K562 (cell line): ENCODE measurements at regions not wholly inside any gene's neighbourhood (a gene's known extent, or its start where the extent isn't known, plus 50 kb on each side); places are given as distances from the start of the nearest gene placed in this dataset.

Source experiments
- ATAC-seq: fragments of 200-7000 bp; cut with Tn5 transposase; 3 replicates; pipeline ENCODE4 v1.9.1; 2020; ENCODE audit warnings: moderate library complexity
- BruUV-seq: library from RNA; stranded (reverse); fragments of 400-500 nt; replicated peaks from 2 replicates; lab custom pipeline; 2021; lab: Mats Ljungman, UMichigan
- CTCF ChIA-PET: fragments of 300-600 bp; formaldehyde crosslinking; extraction: SDS; loops from one replicate; lab custom pipeline; 2021; ENCODE audit warnings: low intra/inter-chr PET ratio; lab: Yijun Ruan, JAX
- POLR2A ChIA-PET: fragments of 300-600, 350-650 bp; sonication (Branson Sonifier 250); formaldehyde crosslinking; extraction: SDS; loops from one replicate; lab custom pipeline; 2021; ENCODE audit warnings: antibody characterized with exemption, inconsistent platforms; lab: Yijun Ruan, JAX
- DNase-seq, 4 experiments: peaks; one replicate each; pipeline versions ENCODE4 v3.0.0 to v3.0.0-alpha.2; 2011 to 2018; ENCODE audit warnings: low spot score in 3 of 4, mixed read lengths in 3 of 4; ENCODE audit errors: extremely low read depth in 1 of 4
- FAIRE-seq: peaks from 2 replicates; lab custom pipeline; 2011; peaks lifted over from hg19 to GRCh38; lab: Jason Lieb, UNC
- H2AFZ ChIP-seq: 2 replicates; pipeline ENCODE4 v1.6.0; 2011; ENCODE audit warnings: low read depth, low read length, control low read depth, inconsistent platforms
- H3K27ac ChIP-seq: fragments of 200-600 bp; 3 replicates; pipeline ENCODE4 v1.8.0; 2011; ENCODE audit warnings: low read depth, mild to moderate bottlenecking, control low read depth, inconsistent platforms, low read length, moderate library complexity, mixed read lengths; ENCODE audit errors: extremely low read depth
- H3K27me3 ChIP-seq, 2 experiments: fragments of 300-600 bp in 1 of 2; 2 replicates in 1 of 2; 3 replicates in 1 of 2; pipeline versions ENCODE4 v1.6.0 to v1.8.0; 2011; ENCODE audit warnings: inconsistent platforms in 2 of 2, low read length in 2 of 2, mild to moderate bottlenecking in 1 of 2, mixed read lengths in 1 of 2, moderate library complexity in 1 of 2; ENCODE audit not compliant: control insufficient read depth in 2 of 2, insufficient read depth in 2 of 2
- H3K36me3 ChIP-seq: fragments of 300-600 bp; 3 replicates; pipeline ENCODE4 v1.8.0; 2011; ENCODE audit warnings: mild to moderate bottlenecking, low read length, inconsistent platforms; ENCODE audit not compliant: control insufficient read depth, insufficient read depth
- H3K4me1 ChIP-seq, 2 experiments: fragments of 200-600 bp in 1 of 2; replicated peaks in 1 of 2; 2 replicates in 1 of 2; 3 replicates in 1 of 2; pipeline versions ENCODE4 v1.5.1 to v1.8.0; 2011; ENCODE audit warnings: inconsistent platforms in 2 of 2, low read length in 2 of 2, mild to moderate bottlenecking in 1 of 2, mixed read lengths in 1 of 2, moderate library complexity in 1 of 2; ENCODE audit not compliant: control insufficient read depth in 2 of 2, insufficient read depth in 2 of 2
- H3K4me2 ChIP-seq: 2 replicates; pipeline ENCODE4 v1.6.1; 2011; ENCODE audit warnings: low read length, control low read depth, inconsistent platforms, mixed read lengths; ENCODE audit not compliant: insufficient read depth
- H3K4me3 ChIP-seq: fragments of 200-600 bp; sonication (generic), shearing (Covaris generic); 2 replicates; pipeline ENCODE4 v1.5.1; 2016; ENCODE audit warnings: control low read depth, inconsistent platforms
- H3K79me2 ChIP-seq: fragments of 200-600 bp; 3 replicates; pipeline ENCODE4 v1.8.0; 2011; ENCODE audit warnings: low read length, inconsistent platforms; ENCODE audit not compliant: control insufficient read depth, insufficient read depth
- H3K9ac ChIP-seq, 2 experiments: 2 replicates each; pipeline versions ENCODE4 v1.6.0 to v1.6.1; 2011; ENCODE audit warnings: low read depth in 2 of 2, low read length in 2 of 2, control low read depth in 1 of 2, inconsistent platforms in 1 of 2, mild to moderate bottlenecking in 1 of 2, mixed read lengths in 1 of 2; ENCODE audit not compliant: insufficient read depth in 1 of 2
- H3K9me1 ChIP-seq: one replicate; pipeline ENCODE4 v1.6.0; 2011; ENCODE audit warnings: inconsistent platforms, mild to moderate bottlenecking, low read length, moderate library complexity; ENCODE audit not compliant: control insufficient read depth, insufficient read depth
- H3K9me3 ChIP-seq: replicated peaks from 2 replicates; pipeline ENCODE4 v1.5.1; 2011; ENCODE audit warnings: low read depth, low read length, inconsistent platforms; ENCODE audit not compliant: control insufficient read depth, insufficient read depth
- H4K20me1 ChIP-seq: replicated peaks from 2 replicates; pipeline ENCODE4 v1.6.1; 2011; ENCODE audit warnings: low read length, inconsistent platforms, mixed read lengths; ENCODE audit not compliant: control insufficient read depth, insufficient read depth
- CHD4 ChIP-seq: fragments of 200-600 bp; sonication (generic); IDR thresholded peaks from 3 replicates; pipeline ENCODE4 v1.6.1; 2012; ENCODE audit warnings: low read depth, mild to moderate bottlenecking, mixed read lengths, low read length, inconsistent platforms; ENCODE audit not compliant: insufficient read depth, insufficient replicate concordance, poor library complexity, severe bottlenecking
- SAFB ChIP-seq: fragments of 200-400 bp; formaldehyde crosslinking; IDR thresholded peaks from 2 replicates; pipeline ENCODE4 v1.6.1; 2017; ENCODE audit warnings: low read depth, low read length, borderline replicate concordance
- ZKSCAN8 ChIP-seq: fragments of 200-800 bp; sonication (Bioruptor generic); IDR thresholded peaks from 2 replicates; pipeline ENCODE4 v1.6.1; 2016; ENCODE audit warnings: missing genetic modification characterization, missing compliant biosample characterization
- WGBS: fragments of 100-300 bp; shearing (Covaris generic); methylation state at CpG from one replicate; pipeline ENCODE4 v1.1.6; 2016; ENCODE audit warnings: low coverage, mixed read lengths; ENCODE audit not compliant: insufficient coverage; ENCODE audit errors: missing lambda C conversion rate; 5-methylcytosine and 5-hydroxymethylcytosine counted together
- in situ Hi-C: fragments of 300-500 bp; cut with MboI; formaldehyde crosslinking; loops from 4 replicates; pipeline ENCODE4 v1.15.0; 2018; ENCODE audit warnings: inconsistent platforms, mixed read lengths
- intact Hi-C: fragments of 100-400 bp; cut with micrococcal nuclease; formaldehyde crosslinking; loops from 2 replicates; pipeline ENCODE4 v1.14.2; 2022

- no peak overlapping the region for H2AFZ ChIP-seq
- ChIA-PET CTCF (no interaction called here), POLR2A (no interaction called here)
- H3K27me3 ChIP-seq, result peaks cover 4 to 61% of the 10 kb centered on the region in 2 experiments; a peak in 4 of 5 replicates
- no peak overlapping the region for H3K9ac ChIP-seq
- H3K36me3 ChIP-seq, result no peaks in the 10 kb centered on the region
- no peak for FAIRE-seq
- no peaks in the 10 kb centered on the region for H3K79me2 ChIP-seq
- no peaks in the 10 kb centered on the region for H3K4me1 ChIP-seq
- in situ Hi-C loops, result no loop called here
- no TSS peak for BruUV-seq
- DNase-seq, result no peak
- intact Hi-C loops, result no loop called here
- no peak overlapping the region for H3K27ac ChIP-seq
- no peak overlapping the region for H3K4me3 ChIP-seq
- under 1% methylated on average over 13 of the region's 17 CpGs for WGBS
- no peak overlapping the region for H3K4me2 ChIP-seq
- ATAC-seq, result no peak
- H3K9me1 ChIP-seq, result no peaks in the 10 kb centered on the region
- H3K9me3 ChIP-seq, result no peaks in the 10 kb centered on the region
- TF ChIP-seq ZKSCAN8 (CRISPR knock-in tag) (no peak), CHD4 (no peak)
- H4K20me1 ChIP-seq, result no peaks in the 10 kb centered on the region
Measured at GRCh38 chr2:240212425-240213225, 72.2 kb upstream of the OTOS start.

GRCh38 chr2:240213226-240213475, 72.7 kb upstream of the OTOS start:
- POLR2A ChIA-PET, result no interaction called here
- no peaks in the 10 kb centered on the region for H3K9me1 ChIP-seq
- peaks cover 4 to 61% of the 10 kb centered on the region in 2 experiments; a peak in 4 of 5 replicates for H3K27me3 ChIP-seq
- no peaks in the 10 kb centered on the region for H3K36me3 ChIP-seq
- no peaks in the 10 kb centered on the region for H3K4me1 ChIP-seq
- ATAC-seq (no peak), FAIRE-seq (no peak), DNase-seq (no peak)
- H4K20me1 ChIP-seq, result no peaks in the 10 kb centered on the region
- CTCF ChIA-PET, result no interaction called here
- H3K4me2 ChIP-seq, result no peak overlapping the region
- H2AFZ ChIP-seq, result no peak overlapping the region
- H3K79me2 ChIP-seq, result no peaks in the 10 kb centered on the region
- no peak overlapping the region for H3K4me3 ChIP-seq
- 2% methylated on average over 5 of the region's 6 CpGs for WGBS
- H3K9ac ChIP-seq, result no peak overlapping the region
- BruUV-seq, result no TSS peak
- intact Hi-C loops (no loop called here), in situ Hi-C loops (no loop called here)
- no peak for TF ChIP-seq SAFB
- no peaks in the 10 kb centered on the region for H3K9me3 ChIP-seq
- H3K27ac ChIP-seq, result no peak overlapping the region
